ENCODE measurements at regions not wholly inside any gene's neighbourhood (a gene's known extent, or its start where the extent isn't known, plus 50 kb on each side); places are given as distances from the start of the nearest gene placed in this dataset.

GRCh38 chr7:84364708-84365107, 170.1 kb upstream of the SEMA3A start:
- no peak for TF ChIP-seq EZH2 (IDR thresholded peaks at IDR 0.05)
- no peak for TF ChIP-seq CEBPB (IDR thresholded peaks at IDR 0.05; ENCODE audit: low read depth)
- TF ChIP-seq RAD21 (IDR thresholded peaks at IDR 0.05; ENCODE audit: low read depth) = no peak

Measured in HCT116 (cell line).